ENCODE measurements at regions not wholly inside any gene's neighbourhood (a gene's known extent, or its start where the extent isn't known, plus 50 kb on each side); places are given as distances from the start of the nearest gene placed in this dataset.
A peak's percentile ranks its signal among the peaks of the same experiment; 100 is the strongest.
"Not testable (repeated sequence)": the region's sequence is repeated elsewhere in the genome, so short reads cannot be mapped to it uniquely, and the experiment has no call there.

GRCh38 chr3:10688126-10688525, 127.9 kb upstream of the SLC6A11 start:
- Mint-ChIP-seq H3K27me3 (peaks cover 0 to 26% (median 5%) of the 10 kb centered on the region in 5 donors), H3K4me3 (no peak overlapping the region), H3K27ac (peak overlapping the region in 1 of 10 donors; percentile 1), H3K9me3 (no peaks in the 10 kb centered on the region), H3K4me1 (no peaks in the 10 kb centered on the region), H3K36me3 (no peaks in the 10 kb centered on the region)
- no peak for ATAC-seq
- DNase-seq, result no peak
- POLR2A ChIA-PET, result no interaction called here

DNA sequence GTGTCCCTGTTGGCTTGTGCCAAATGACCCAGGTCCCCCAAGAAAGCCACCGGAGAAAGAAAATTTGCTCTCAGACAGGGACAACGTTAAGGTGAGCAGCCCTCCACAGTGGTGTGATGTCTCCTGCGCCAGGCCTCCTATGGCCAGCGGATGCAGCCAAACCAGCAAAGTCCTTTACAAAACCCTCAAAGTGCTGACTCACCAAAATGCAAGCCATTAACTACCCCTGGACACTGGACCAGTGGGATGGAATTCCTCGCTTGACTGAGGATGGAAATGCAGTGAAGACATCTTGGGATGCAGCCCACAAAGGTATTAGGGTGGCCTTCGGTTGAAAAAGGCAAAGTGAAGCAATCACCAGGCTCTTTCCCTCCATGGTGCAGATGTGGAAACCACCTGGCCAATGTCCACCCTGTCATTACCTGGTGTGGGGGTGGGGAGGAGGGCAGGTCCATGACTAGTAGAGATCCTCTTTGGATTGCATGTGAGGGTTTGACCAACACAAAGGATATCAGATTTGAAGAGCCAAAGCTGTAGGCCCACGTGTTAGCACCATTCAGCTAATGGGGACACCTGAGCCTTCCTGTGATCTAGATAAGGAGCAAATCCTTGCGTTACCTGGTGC, 127.4 kb upstream of the SLC6A11 start:
- no peak for ATAC-seq
- H3K27me3 Mint-ChIP-seq, result peaks cover 0 to 26% (median 5%) of the 10 kb centered on the region in 5 donors

GRCh38 chr3:10692039-10692622, 123.9 kb upstream of the SLC6A11 start:
- Mint-ChIP-seq H3K27ac (no peak overlapping the region), H3K36me3 (no peaks in the 10 kb centered on the region), H3K27me3 (peaks cover 0 to 12% (median 9%) of the 10 kb centered on the region in 5 donors), H3K4me1 (no peaks in the 10 kb centered on the region), H3K9me3 (no peaks in the 10 kb centered on the region), H3K4me3 (no peak overlapping the region)
- POLR2A ChIA-PET, result no interaction called here
- no peak for ATAC-seq
- no peak for DNase-seq

More for the DNA sequence above, 127.4 kb upstream of the SLC6A11 start:
- POLR2A ChIA-PET, result no interaction called here
- Mint-ChIP-seq H3K4me1 (no peaks in the 10 kb centered on the region), H3K27ac (no peak overlapping the region), H3K36me3 (no peaks in the 10 kb centered on the region), H3K4me3 (no peak overlapping the region), H3K9me3 (no peaks in the 10 kb centered on the region)
- no peak for DNase-seq

DNA sequence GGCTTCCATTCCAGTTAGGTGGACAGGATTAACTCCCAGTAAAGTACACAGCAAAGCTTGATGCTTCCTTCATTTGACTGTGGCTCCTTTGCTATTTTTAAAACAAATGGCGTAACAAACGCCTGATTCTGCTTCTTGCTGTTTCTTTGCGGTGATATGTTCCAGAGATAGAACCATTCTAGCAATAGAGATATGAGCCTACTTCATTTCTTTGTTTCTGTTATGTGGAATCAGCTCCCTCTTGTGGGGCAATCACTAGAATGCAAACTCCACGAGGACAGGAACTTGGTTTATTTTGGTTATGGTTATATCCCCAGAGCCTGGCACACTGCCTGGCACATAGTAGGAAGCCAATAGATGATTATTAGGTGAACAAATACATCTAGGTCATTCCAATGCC, 122.6 kb upstream of the SLC6A11 start:
- Mint-ChIP-seq H3K27me3 (peaks cover 2 to 20% (median 16%) of the 10 kb centered on the region in 5 donors), H3K9me3 (no peaks in the 10 kb centered on the region), H3K4me3 (no peak overlapping the region), H3K4me1 (no peaks in the 10 kb centered on the region), H3K27ac (no peak overlapping the region), H3K36me3 (no peaks in the 10 kb centered on the region)
- DNase-seq (no peak), ATAC-seq (no peak)
- POLR2A ChIA-PET, result no interaction called here

GRCh38 chr3:10694179-10694578, 121.8 kb upstream of the SLC6A11 start:
- H3K36me3 Mint-ChIP-seq, result no peaks in the 10 kb centered on the region
- POLR2A ChIA-PET, result no interaction called here
- peaks cover 2 to 27% (median 18%) of the 10 kb centered on the region in 5 donors for H3K27me3 Mint-ChIP-seq
- H3K9me3 Mint-ChIP-seq, result no peaks in the 10 kb centered on the region
- no peaks in the 10 kb centered on the region for H3K4me1 Mint-ChIP-seq
- no peak overlapping the region for H3K27ac Mint-ChIP-seq
- DNase-seq (no peak), ATAC-seq (no peak)
- H3K4me3 Mint-ChIP-seq, result no peak overlapping the region

- H3K9me3 Mint-ChIP-seq, H3K27ac Mint-ChIP-seq, H3K36me3 Mint-ChIP-seq, H3K4me1 Mint-ChIP-seq, ATAC-seq, DNase-seq, H3K4me3 Mint-ChIP-seq, POLR2A ChIA-PET: not testable (repeated sequence)
- H3K27me3 Mint-ChIP-seq, result peaks cover 2 to 30% (median 18%) of the 10 kb centered on the region in 5 donors
Measured at GRCh38 chr3:10695186-10695585, 120.8 kb upstream of the SLC6A11 start.

GRCh38 chr3:10695595-10696285, 120.3 kb upstream of the SLC6A11 start:
- Mint-ChIP-seq H3K4me1 (no peaks in the 10 kb centered on the region), H3K27me3 (peaks cover 4 to 34% (median 18%) of the 10 kb centered on the region in 5 donors), H3K9me3 (no peaks in the 10 kb centered on the region), H3K36me3 (no peaks in the 10 kb centered on the region), H3K4me3 (no peak overlapping the region), H3K27ac (no peak overlapping the region)
- POLR2A ChIA-PET, result no interaction called here
- ATAC-seq (no peak), DNase-seq (no peak)

GRCh38 chr3:10697918-10698317, 118.1 kb upstream of the SLC6A11 start:
- POLR2A ChIA-PET, result no interaction called here
- H3K27me3 Mint-ChIP-seq, result peaks cover 7 to 43% (median 27%) of the 10 kb centered on the region in 5 donors
- ATAC-seq (no peak), DNase-seq (no peak)
- no peaks in the 10 kb centered on the region for H3K4me1 Mint-ChIP-seq
- H3K4me3 Mint-ChIP-seq, result no peak overlapping the region
- H3K27ac Mint-ChIP-seq, result no peak overlapping the region
- no peaks in the 10 kb centered on the region for H3K36me3 Mint-ChIP-seq
- H3K9me3 Mint-ChIP-seq, result no peaks in the 10 kb centered on the region

GRCh38 chr3:10700821-10701220, 115.2 kb upstream of the SLC6A11 start:
- peaks cover 24 to 72% (median 48%) of the 10 kb centered on the region in 5 donors for H3K27me3 Mint-ChIP-seq
- POLR2A ChIA-PET, result no interaction called here
- DNase-seq (no peak), ATAC-seq (no peak)
- H3K4me3 Mint-ChIP-seq, result no peak overlapping the region
- H3K4me1 Mint-ChIP-seq, result peaks cover 0 to 2% (median 0%) of the 10 kb centered on the region in 4 donors
- H3K36me3 Mint-ChIP-seq, result no peaks in the 10 kb centered on the region
- no peak overlapping the region for H3K27ac Mint-ChIP-seq
- no peaks in the 10 kb centered on the region for H3K9me3 Mint-ChIP-seq

GRCh38 chr3:10702961-10703740, 112.9 kb upstream of the SLC6A11 start:
- H3K4me1 Mint-ChIP-seq, result peaks cover 7 to 13% (median 9%) of the 10 kb centered on the region in 4 donors

DNA sequence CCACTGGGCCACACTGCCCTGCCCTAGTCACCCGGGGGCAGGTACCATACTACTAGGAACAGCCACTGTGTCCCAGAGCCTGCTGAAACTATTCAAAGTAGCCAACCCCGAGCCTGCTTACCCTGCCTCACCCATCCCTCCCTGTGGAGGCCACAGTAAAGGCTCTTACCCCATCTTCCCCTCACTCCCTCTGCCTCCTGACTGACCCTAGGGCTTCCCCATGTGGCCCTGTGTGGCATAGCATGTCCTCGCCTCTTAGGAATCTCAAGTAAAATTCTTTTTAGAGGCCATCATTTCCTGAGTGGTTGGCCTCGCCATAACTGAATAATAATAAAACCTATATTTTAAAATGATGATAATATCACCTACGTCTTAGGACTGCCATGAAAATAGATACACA, 112.2 kb upstream of the SLC6A11 start:
- peaks cover 41 to 70% (median 55%) of the 10 kb centered on the region in 5 donors for H3K27me3 Mint-ChIP-seq
- peaks cover 0 to 3% (median 0%) of the 10 kb centered on the region in 9 donors for H3K9me3 Mint-ChIP-seq
- no peak for ATAC-seq
- peak in 1 of 10 donors; percentile 7 for DNase-seq
- no peak overlapping the region for H3K4me3 Mint-ChIP-seq
- POLR2A ChIA-PET, result no interaction called here
- peaks cover 7 to 14% (median 9%) of the 10 kb centered on the region in 4 donors for H3K4me1 Mint-ChIP-seq
- H3K36me3 Mint-ChIP-seq, result no peaks in the 10 kb centered on the region
- peak overlapping the region in 1 of 10 donors; percentile 17 for H3K27ac Mint-ChIP-seq

More at GRCh38 chr3:10702961-10703740, 112.9 kb upstream of the SLC6A11 start:
- peaks cover 0 to 3% (median 0%) of the 10 kb centered on the region in 9 donors for H3K9me3 Mint-ChIP-seq
- no peak overlapping the region for H3K27ac Mint-ChIP-seq
- ATAC-seq, result no peak
- DNase-seq, result no peak
- peaks cover 37 to 69% (median 52%) of the 10 kb centered on the region in 5 donors for H3K27me3 Mint-ChIP-seq
- POLR2A ChIA-PET, result interaction anchor here (0.5 kb wide), 1 partner anchor 231 kb away, joined by 3 read pairs; no protein-coding TSS in a partner anchor
- H3K4me3 Mint-ChIP-seq, result no peak overlapping the region
- H3K36me3 Mint-ChIP-seq, result no peaks in the 10 kb centered on the region

DNA sequence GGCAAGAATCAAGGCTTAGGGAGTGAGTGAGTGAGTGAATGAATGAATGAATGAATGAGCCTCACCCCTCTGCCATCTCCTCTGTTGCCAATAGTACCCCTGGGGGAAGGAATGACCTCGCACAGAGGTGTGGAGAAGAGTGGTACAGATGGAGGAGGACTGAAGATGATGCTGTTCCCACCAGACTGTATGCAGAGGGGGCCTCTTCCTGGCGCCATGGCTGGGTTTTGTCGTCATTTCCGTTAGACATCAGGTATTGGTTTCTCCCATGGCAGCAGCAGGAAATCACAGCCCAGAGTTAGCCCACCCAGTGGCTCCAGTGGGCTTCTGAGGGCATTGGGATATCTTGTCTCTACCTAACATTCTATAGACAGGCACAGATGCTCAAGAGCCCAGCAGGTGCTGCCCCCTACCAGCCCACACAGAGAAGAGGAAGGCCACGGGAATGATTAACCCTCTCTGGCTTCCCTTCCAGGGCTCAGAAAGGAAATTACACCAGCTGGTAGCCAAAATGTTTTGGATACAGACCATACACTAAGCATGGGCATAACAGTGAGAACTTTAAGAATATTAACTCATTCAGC, 109.8 kb upstream of the SLC6A11 start:
- Mint-ChIP-seq H3K27ac (peak overlapping the region in 2 of 10 donors; percentile 18 to 29), H3K36me3 (no peaks in the 10 kb centered on the region), H3K9me3 (peaks cover 0 to 5% (median 0%) of the 10 kb centered on the region in 9 donors), H3K4me3 (peak overlapping the region in 3 of 10 donors; percentile 2 to 27 (median 24)), H3K4me1 (peaks cover 7 to 14% (median 10%) of the 10 kb centered on the region in 4 donors), H3K27me3 (peaks cover 52 to 78% (median 69%) of the 10 kb centered on the region in 5 donors)
- POLR2A ChIA-PET, result no interaction called here
- DNase-seq (no peak), ATAC-seq (no peak)

All from naive thymus-derived CD8-positive, alpha-beta T cell (primary cell).